ENCODE measurements at regions not wholly inside any gene's neighbourhood (a gene's known extent, or its start where the extent isn't known, plus 50 kb on each side); places are given as distances from the start of the nearest gene placed in this dataset.

DNA sequence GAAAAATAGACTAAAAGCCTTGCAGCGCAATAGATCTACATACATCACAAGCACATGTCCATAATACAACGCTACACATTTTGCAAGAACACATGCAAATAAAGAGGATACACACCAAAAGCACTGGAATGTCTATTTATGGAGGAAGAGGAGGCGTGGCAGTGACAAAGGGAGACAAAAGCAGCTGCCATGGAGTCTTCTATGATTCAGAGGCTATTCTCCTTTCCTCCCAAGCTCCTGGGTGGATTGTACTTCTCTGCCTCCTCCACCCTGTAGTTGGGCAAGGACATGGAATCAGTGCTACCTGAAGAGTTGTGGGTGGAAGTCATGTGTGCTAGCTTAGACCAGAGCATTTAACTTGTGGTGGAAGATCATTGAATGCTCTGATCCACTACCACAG lies 57.9 kb upstream of the ABHD2 start:
- TF ChIP-seq, protein P1, sequence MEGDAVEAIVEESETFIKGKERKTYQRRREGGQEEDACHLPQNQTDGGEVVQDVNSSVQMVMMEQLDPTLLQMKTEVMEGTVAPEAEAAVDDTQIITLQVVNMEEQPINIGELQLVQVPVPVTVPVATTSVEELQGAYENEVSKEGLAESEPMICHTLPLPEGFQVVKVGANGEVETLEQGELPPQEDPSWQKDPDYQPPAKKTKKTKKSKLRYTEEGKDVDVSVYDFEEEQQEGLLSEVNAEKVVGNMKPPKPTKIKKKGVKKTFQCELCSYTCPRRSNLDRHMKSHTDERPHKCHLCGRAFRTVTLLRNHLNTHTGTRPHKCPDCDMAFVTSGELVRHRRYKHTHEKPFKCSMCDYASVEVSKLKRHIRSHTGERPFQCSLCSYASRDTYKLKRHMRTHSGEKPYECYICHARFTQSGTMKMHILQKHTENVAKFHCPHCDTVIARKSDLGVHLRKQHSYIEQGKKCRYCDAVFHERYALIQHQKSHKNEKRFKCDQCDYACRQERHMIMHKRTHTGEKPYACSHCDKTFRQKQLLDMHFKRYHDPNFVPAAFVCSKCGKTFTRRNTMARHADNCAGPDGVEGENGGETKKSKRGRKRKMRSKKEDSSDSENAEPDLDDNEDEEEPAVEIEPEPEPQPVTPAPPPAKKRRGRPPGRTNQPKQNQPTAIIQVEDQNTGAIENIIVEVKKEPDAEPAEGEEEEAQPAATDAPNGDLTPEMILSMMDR (IDR thresholded peaks at IDR 0.05; ENCODE audit: low read length), result no peak
- TF ChIP-seq EZH2 (IDR thresholded peaks at IDR 0.05; ENCODE audit: borderline replicate concordance, low read length), result no peak
